Loucy (cell line): ENCODE measurements at regions not wholly inside any gene's neighbourhood (a gene's known extent, or its start where the extent isn't known, plus 50 kb on each side); places are given as distances from the start of the nearest gene placed in this dataset.

ENCODE experiments used
- H2AFZ ChIP-seq: fragments of 200-600 bp; sonication (generic); 2 replicates; pipeline ENCODE4 v1.6.0; 2016; ENCODE audit warnings: antibody characterized with exemption, mild to moderate bottlenecking, low read length, moderate library complexity
- H3F3A ChIP-seq: fragments of 200-600 bp; 2 replicates; pipeline ENCODE4 v1.6.0; 2016; ENCODE audit warnings: antibody characterized with exemption, low read depth, mild to moderate bottlenecking
- H3K27me3 ChIP-seq: fragments of 200-600 bp; sonication (generic); 2 replicates; pipeline ENCODE4 v1.6.1; 2014; ENCODE audit warnings: low read length, mild to moderate bottlenecking; ENCODE audit not compliant: insufficient read depth, poor library complexity, severe bottlenecking
- H3K36me3 ChIP-seq: fragments of 200-600 bp; sonication (generic); 2 replicates; pipeline ENCODE4 v1.6.1; 2016; ENCODE audit warnings: low read length; ENCODE audit not compliant: insufficient read depth
- H3K4me1 ChIP-seq: fragments of 200-600 bp; sonication (generic); 2 replicates; pipeline ENCODE4 v1.5.1; 2014; ENCODE audit warnings: low read length, mild to moderate bottlenecking; ENCODE audit not compliant: insufficient read depth, poor library complexity, severe bottlenecking
- H3K4me2 ChIP-seq: fragments of 200-600 bp; sonication (generic); 2 replicates; pipeline ENCODE4 v1.6.0; 2014; ENCODE audit warnings: antibody characterized with exemption, low read length, low read depth, mild to moderate bottlenecking; ENCODE audit not compliant: poor library complexity, severe bottlenecking
- H3K4me3 ChIP-seq: fragments of 200-600 bp; sonication (generic); 2 replicates; pipeline ENCODE4 v1.5.1; 2014; ENCODE audit warnings: low read length, mild to moderate bottlenecking, mixed read lengths; ENCODE audit not compliant: poor library complexity, severe bottlenecking
- H3K79me2 ChIP-seq: fragments of 200-600 bp; sonication (generic); 2 replicates; pipeline ENCODE4 v1.6.1; 2014; ENCODE audit warnings: low read length; ENCODE audit not compliant: insufficient read depth
- H3K9ac ChIP-seq: fragments of 200-600 bp; sonication (generic); 2 replicates; pipeline ENCODE4 v1.6.0; 2014; ENCODE audit warnings: mild to moderate bottlenecking, low read depth, low read length, moderate library complexity; ENCODE audit not compliant: poor library complexity, severe bottlenecking
- H3K9me2 ChIP-seq: fragments of 200-600 bp; sonication (generic); replicated peaks from 2 replicates; pipeline ENCODE4 v1.6.1; 2016; ENCODE audit warnings: low read depth, low read length, mixed read lengths
- H3K9me3 ChIP-seq: fragments of 200-600 bp; sonication (generic); 2 replicates; pipeline ENCODE4 v1.6.1; 2014; ENCODE audit warnings: mild to moderate bottlenecking, antibody characterized with exemption, low read length, low read depth; ENCODE audit not compliant: insufficient read depth
- H4K20me1 ChIP-seq: fragments of 200-600 bp; sonication (generic); 2 replicates; pipeline ENCODE4 v1.6.0; 2014; ENCODE audit warnings: antibody characterized with exemption, low read length, mild to moderate bottlenecking; ENCODE audit not compliant: insufficient read depth, poor library complexity, severe bottlenecking
- CTCF ChIP-seq: fragments of 200-600 bp; sonication (generic); conservative IDR thresholded peaks from 2 replicates; pipeline ENCODE4 v1.5.1; 2014; ENCODE audit warnings: mild to moderate bottlenecking, antibody characterized with exemption, low read length
- EZH2phosphoT487 ChIP-seq: fragments of 200-600 bp; IDR thresholded peaks from 2 replicates; pipeline ENCODE4 v1.6.1; 2018; ENCODE audit warnings: antibody characterized with exemption, mild to moderate bottlenecking, moderate library complexity, borderline replicate concordance

GRCh38 chr5:106923409-106923808, 747.3 kb downstream of the EFNA5 start:
- TF ChIP-seq EZH2phosphoT487, result no peak
- TF ChIP-seq CTCF, result no peak
- no peak overlapping the region for H2AFZ ChIP-seq
- H3K9me3 ChIP-seq, result no peaks in the 10 kb centered on the region
- no peaks in the 10 kb centered on the region for H3K79me2 ChIP-seq
- H3K4me2 ChIP-seq, result no peak overlapping the region
- H3K27me3 ChIP-seq, result no peaks in the 10 kb centered on the region
- no peaks in the 10 kb centered on the region for H3K9me2 ChIP-seq
- H4K20me1 ChIP-seq, result no peaks in the 10 kb centered on the region
- H3F3A ChIP-seq, result no peaks in the 10 kb centered on the region
- no peak overlapping the region for H3K9ac ChIP-seq
- H3K4me3 ChIP-seq, result no peak overlapping the region
- H3K4me1 ChIP-seq, result no peaks in the 10 kb centered on the region
- no peaks in the 10 kb centered on the region for H3K36me3 ChIP-seq

- Histone ChIP-seq H3K4me1 (no peaks in the 10 kb centered on the region), H3K9ac (no peak overlapping the region), H3F3A (no peaks in the 10 kb centered on the region), H2AFZ (no peak overlapping the region), H3K27me3 (no peaks in the 10 kb centered on the region), H3K9me3 (no peaks in the 10 kb centered on the region), H4K20me1 (no peaks in the 10 kb centered on the region), H3K79me2 (no peaks in the 10 kb centered on the region), H3K36me3 (no peaks in the 10 kb centered on the region), H3K4me2 (no peak overlapping the region), H3K4me3 (no peak overlapping the region), H3K9me2 (no peaks in the 10 kb centered on the region)
- no peak for TF ChIP-seq CTCF
- no peak for TF ChIP-seq EZH2phosphoT487
These were observed 749.2 kb downstream of the EFNA5 start for GRCh38 chr5:106921567-106921966.

GRCh38 chr5:106910486-106910885, 760.3 kb downstream of the EFNA5 start:
- H3K9me2 ChIP-seq, result no peaks in the 10 kb centered on the region
- no peaks in the 10 kb centered on the region for H3K36me3 ChIP-seq
- H3F3A ChIP-seq, result no peaks in the 10 kb centered on the region
- no peaks in the 10 kb centered on the region for H3K4me1 ChIP-seq
- H3K9ac ChIP-seq, result no peak overlapping the region
- H3K79me2 ChIP-seq, result no peaks in the 10 kb centered on the region
- no peaks in the 10 kb centered on the region for H3K9me3 ChIP-seq
- no peak overlapping the region for H2AFZ ChIP-seq
- no peaks in the 10 kb centered on the region for H4K20me1 ChIP-seq
- no peaks in the 10 kb centered on the region for H3K27me3 ChIP-seq
- TF ChIP-seq CTCF, result no peak
- no peak for TF ChIP-seq EZH2phosphoT487
- no peak overlapping the region for H3K4me2 ChIP-seq
- no peak overlapping the region for H3K4me3 ChIP-seq
